GM13976 (cell line): ENCODE measurements at regions not wholly inside any gene's neighbourhood (a gene's known extent, or its start where the extent isn't known, plus 50 kb on each side); places are given as distances from the start of the nearest gene placed in this dataset.

Experiments used
- DNase-seq: peaks from one replicate; pipeline ENCODE4 v3.0.0; 2012; ENCODE audit warnings: low spot score
- CTCF ChIP-seq: IDR thresholded peaks from 2 replicates; pipeline ENCODE4 v1.5.1; 2012; ENCODE audit warnings: borderline replicate concordance, mild to moderate bottlenecking; ENCODE audit not compliant: insufficient read depth; ENCODE audit errors: extremely low read depth, missing control alignments, control extremely low read depth
- in situ Hi-C: fragments of 300-500 bp; cut with MboI; formaldehyde crosslinking; loops from one replicate; pipeline ENCODE4 v1.12.0; 2022; ENCODE audit warnings: low sequenced_read_pairs, mixed read lengths, inconsistent platforms; ENCODE audit not compliant: unreplicated experiment

- no peak for TF ChIP-seq CTCF
- no peak for DNase-seq
- in situ Hi-C loops: no loop called here
Measured at GRCh38 chr13:46975173-46975572, 78.3 kb upstream of the HTR2A start.

GRCh38 chr13:46968450-46968849 is 71.6 kb upstream of the HTR2A start:
- in situ Hi-C loops: no loop called here
- DNase-seq: no peak
- no peak for TF ChIP-seq CTCF

- TF ChIP-seq CTCF: no peak
- in situ Hi-C loops: no loop called here
- no peak for DNase-seq
Measured at GRCh38 chr13:46964789-46965527, 68.1 kb upstream of the HTR2A start.

GRCh38 chr13:46963904-46964303 is 67.1 kb upstream of the HTR2A start:
- in situ Hi-C loops: no loop called here
- no peak for DNase-seq
- no peak for TF ChIP-seq CTCF

- in situ Hi-C loops: no loop called here
- peak; percentile 36 for DNase-seq
- TF ChIP-seq CTCF: peak; percentile 49
Measured at GRCh38 chr13:46962281-46962941, 65.6 kb upstream of the HTR2A start.

- no peak for TF ChIP-seq CTCF
- in situ Hi-C loops: no loop called here
Measured at GRCh38 chr13:46961719-46962118, 64.9 kb upstream of the HTR2A start.

More at GRCh38 chr13:46961719-46962118, 64.9 kb upstream of the HTR2A start:
- peak; percentile 69 for DNase-seq
